ENCODE measurements at regions not wholly inside any gene's neighbourhood (a gene's known extent, or its start where the extent isn't known, plus 50 kb on each side); places are given as distances from the start of the nearest gene placed in this dataset.

DNA sequence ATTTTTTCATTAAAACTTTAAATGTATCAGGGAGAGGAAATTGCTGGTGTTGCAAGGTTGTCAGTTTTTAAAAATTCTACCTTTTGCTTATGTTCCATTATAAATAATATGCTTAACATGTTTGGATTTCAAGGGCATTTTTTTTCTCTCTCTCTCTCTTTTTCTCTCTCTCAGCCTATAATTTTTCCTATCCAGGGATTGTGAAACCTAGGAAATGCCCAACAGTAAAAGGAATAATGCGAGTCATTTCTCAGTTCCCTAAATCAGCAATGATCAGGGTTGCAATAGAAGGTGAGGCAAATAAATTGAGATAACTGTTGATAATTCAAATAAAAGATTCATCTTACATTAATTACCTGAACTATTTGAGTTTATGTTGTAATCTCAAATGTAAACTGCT, 53.2 kb upstream of the IFNGR1 start:
- FAIRE-seq (no peak), DNase-seq (ENCODE audit: low read depth) (no peak)
- peaks cover 7% of the 10 kb centered on the region for H3K4me1 Mint-ChIP-seq (ENCODE audit: low read depth, unreplicated experiment)
- H3K4me2 ChIP-seq (ENCODE audit: low read length) = no peak overlapping the region
- no peak overlapping the region for H3K4me3 ChIP-seq (ENCODE audit: insufficient read depth, low read depth, low read length)
- H3K27me3 ChIP-seq (ENCODE audit: insufficient read depth, low read length) = peaks cover 12% of the 10 kb centered on the region
- H3K4me1 ChIP-seq (ENCODE audit: insufficient read depth, low read length) = no peaks in the 10 kb centered on the region
- no peak overlapping the region for H3K9ac ChIP-seq (ENCODE audit: low read length)
- no peaks in the 10 kb centered on the region for H3K9me3 ChIP-seq (ENCODE audit: insufficient read depth, low read depth, low read length)
- no peak overlapping the region for H2AFZ ChIP-seq (ENCODE audit: low read depth, low read length)
- H3K9me3 Mint-ChIP-seq (ENCODE audit: unreplicated experiment) = no peaks in the 10 kb centered on the region
- no peak overlapping the region for H3K27ac Mint-ChIP-seq (ENCODE audit: unreplicated experiment)
- no peak overlapping the region for H3K4me3 Mint-ChIP-seq (ENCODE audit: unreplicated experiment)
- no peaks in the 10 kb centered on the region for H3K36me3 ChIP-seq (ENCODE audit: insufficient read depth, low read length)
- no peaks in the 10 kb centered on the region for H3K79me2 ChIP-seq (ENCODE audit: insufficient read depth, low read length)
- no peaks in the 10 kb centered on the region for H4K20me1 ChIP-seq (ENCODE audit: insufficient read depth, low read length)
- H3K36me3 Mint-ChIP-seq (ENCODE audit: low read depth, unreplicated experiment) = no peaks in the 10 kb centered on the region
- no peak overlapping the region for H3K27ac ChIP-seq (ENCODE audit: low read depth, low read length)
- H3K27me3 Mint-ChIP-seq (ENCODE audit: low read depth, unreplicated experiment) = no peaks in the 10 kb centered on the region
- no peak for TF ChIP-seq EZH2 (IDR thresholded peaks at IDR 0.05; ENCODE audit: insufficient read depth, low read length)
- TF ChIP-seq, protein P1, sequence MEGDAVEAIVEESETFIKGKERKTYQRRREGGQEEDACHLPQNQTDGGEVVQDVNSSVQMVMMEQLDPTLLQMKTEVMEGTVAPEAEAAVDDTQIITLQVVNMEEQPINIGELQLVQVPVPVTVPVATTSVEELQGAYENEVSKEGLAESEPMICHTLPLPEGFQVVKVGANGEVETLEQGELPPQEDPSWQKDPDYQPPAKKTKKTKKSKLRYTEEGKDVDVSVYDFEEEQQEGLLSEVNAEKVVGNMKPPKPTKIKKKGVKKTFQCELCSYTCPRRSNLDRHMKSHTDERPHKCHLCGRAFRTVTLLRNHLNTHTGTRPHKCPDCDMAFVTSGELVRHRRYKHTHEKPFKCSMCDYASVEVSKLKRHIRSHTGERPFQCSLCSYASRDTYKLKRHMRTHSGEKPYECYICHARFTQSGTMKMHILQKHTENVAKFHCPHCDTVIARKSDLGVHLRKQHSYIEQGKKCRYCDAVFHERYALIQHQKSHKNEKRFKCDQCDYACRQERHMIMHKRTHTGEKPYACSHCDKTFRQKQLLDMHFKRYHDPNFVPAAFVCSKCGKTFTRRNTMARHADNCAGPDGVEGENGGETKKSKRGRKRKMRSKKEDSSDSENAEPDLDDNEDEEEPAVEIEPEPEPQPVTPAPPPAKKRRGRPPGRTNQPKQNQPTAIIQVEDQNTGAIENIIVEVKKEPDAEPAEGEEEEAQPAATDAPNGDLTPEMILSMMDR (IDR thresholded peaks at IDR 0.05; ENCODE audit: insufficient read depth, low read depth, low read length) = no peak

DNA sequence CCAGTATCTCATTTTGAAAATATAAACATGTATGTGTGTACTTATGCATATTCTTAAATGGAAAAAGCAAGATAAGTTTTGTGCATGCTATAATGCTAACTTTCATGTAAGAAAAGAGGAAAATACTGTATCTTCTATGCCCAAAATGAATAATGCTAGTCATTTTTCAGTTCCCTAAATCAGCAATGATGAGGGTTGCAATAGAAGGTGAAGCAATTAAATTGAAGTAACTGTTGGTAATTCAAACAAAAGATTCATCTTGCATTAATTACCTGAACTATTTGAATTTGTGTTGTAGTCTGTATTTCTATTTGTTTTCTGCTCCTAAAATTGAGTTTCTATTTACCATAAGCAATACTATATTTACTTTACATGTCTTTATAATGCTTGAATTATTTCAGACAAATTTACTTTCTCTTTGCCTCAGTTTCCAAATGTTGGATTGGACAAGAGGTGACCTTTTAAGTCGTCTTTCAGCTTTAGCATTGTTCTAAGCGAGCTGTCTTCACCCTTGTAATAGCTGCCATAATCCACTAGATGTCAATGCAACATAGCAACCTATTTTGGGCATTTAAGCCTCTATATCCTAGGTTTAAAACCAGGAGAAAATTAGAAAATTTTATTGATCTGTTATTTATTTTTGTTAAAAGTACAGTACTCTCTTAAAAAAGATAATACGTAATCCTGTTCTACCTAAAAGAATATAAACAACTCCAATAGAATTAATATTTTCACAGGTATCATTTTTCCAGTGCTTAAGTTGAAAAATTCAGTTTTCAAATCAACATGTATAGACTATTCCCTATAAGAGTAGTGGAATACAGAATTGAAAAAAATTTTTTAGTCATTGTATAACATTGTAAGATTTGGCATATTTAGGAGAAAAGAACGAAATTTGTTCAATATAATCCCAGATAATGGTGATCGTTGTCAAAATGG, 52.3 kb upstream of the IFNGR1 start:
- TF ChIP-seq EZH2 (IDR thresholded peaks at IDR 0.05; ENCODE audit: insufficient read depth, low read length) = no peak
- TF ChIP-seq, protein P1 (IDR thresholded peaks at IDR 0.05; ENCODE audit: insufficient read depth, low read depth, low read length) = peak; percentile 93
- no peak overlapping the region for H3K9ac ChIP-seq (ENCODE audit: low read length)
- Mint-ChIP-seq H3K27ac (ENCODE audit: unreplicated experiment) (no peak overlapping the region), H3K36me3 (ENCODE audit: low read depth, unreplicated experiment) (no peaks in the 10 kb centered on the region), H3K4me1 (ENCODE audit: low read depth, unreplicated experiment) (peaks cover 4% of the 10 kb centered on the region), H3K4me3 (ENCODE audit: unreplicated experiment) (no peak overlapping the region), H3K27me3 (ENCODE audit: low read depth, unreplicated experiment) (no peaks in the 10 kb centered on the region), H3K9me3 (ENCODE audit: unreplicated experiment) (no peaks in the 10 kb centered on the region)
- H4K20me1 ChIP-seq (ENCODE audit: insufficient read depth, low read length) = no peaks in the 10 kb centered on the region
- FAIRE-seq = peak; percentile 34
- H3K27ac ChIP-seq (ENCODE audit: low read depth, low read length) = no peak overlapping the region
- peak; percentile 19 for DNase-seq (ENCODE audit: low read depth)
- H3K4me1 ChIP-seq (ENCODE audit: insufficient read depth, low read length) = no peaks in the 10 kb centered on the region
- H3K36me3 ChIP-seq (ENCODE audit: insufficient read depth, low read length) = no peaks in the 10 kb centered on the region
- no peaks in the 10 kb centered on the region for H3K79me2 ChIP-seq (ENCODE audit: insufficient read depth, low read length)
- H2AFZ ChIP-seq (ENCODE audit: low read depth, low read length) = no peak overlapping the region
- no peaks in the 10 kb centered on the region for H3K9me3 ChIP-seq (ENCODE audit: insufficient read depth, low read depth, low read length)
- no peak overlapping the region for H3K4me3 ChIP-seq (ENCODE audit: insufficient read depth, low read depth, low read length)
- peaks cover 12% of the 10 kb centered on the region for H3K27me3 ChIP-seq (ENCODE audit: insufficient read depth, low read length)
- H3K4me2 ChIP-seq (ENCODE audit: low read length) = no peak overlapping the region

DNA sequence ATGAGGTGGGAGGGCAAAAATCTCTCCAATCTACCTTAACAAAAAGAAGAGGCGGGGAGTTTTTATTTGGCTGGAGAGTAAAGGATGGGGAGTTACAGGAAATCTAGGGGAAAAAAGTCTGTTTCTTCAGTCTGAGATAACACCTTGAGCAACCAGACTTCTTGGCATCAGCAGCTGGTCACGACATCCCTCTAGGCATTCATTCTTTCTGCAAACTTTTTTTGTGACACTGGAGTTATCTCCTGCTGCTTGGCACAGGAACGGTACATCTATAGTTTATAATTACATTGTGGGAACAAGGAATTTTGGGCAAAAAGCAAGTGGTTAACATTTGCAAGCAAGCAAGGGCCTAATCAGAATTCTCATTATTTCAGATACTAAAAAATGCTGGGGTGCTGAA, 50.6 kb upstream of the IFNGR1 start:
- no peaks in the 10 kb centered on the region for H4K20me1 ChIP-seq (ENCODE audit: insufficient read depth, low read length)
- Mint-ChIP-seq H3K4me3 (ENCODE audit: unreplicated experiment) (no peak overlapping the region), H3K27ac (ENCODE audit: unreplicated experiment) (no peak overlapping the region), H3K4me1 (ENCODE audit: low read depth, unreplicated experiment) (peaks cover 10% of the 10 kb centered on the region), H3K36me3 (ENCODE audit: low read depth, unreplicated experiment) (no peaks in the 10 kb centered on the region), H3K27me3 (ENCODE audit: low read depth, unreplicated experiment) (no peaks in the 10 kb centered on the region), H3K9me3 (ENCODE audit: unreplicated experiment) (peaks cover 3% of the 10 kb centered on the region)
- no peak for DNase-seq (ENCODE audit: low read depth)
- no peak overlapping the region for H3K4me2 ChIP-seq (ENCODE audit: low read length)
- TF ChIP-seq, protein P1 (IDR thresholded peaks at IDR 0.05; ENCODE audit: insufficient read depth, low read depth, low read length) = no peak
- TF ChIP-seq EZH2 (IDR thresholded peaks at IDR 0.05; ENCODE audit: insufficient read depth, low read length) = no peak
- no peak for FAIRE-seq
- peaks cover 14% of the 10 kb centered on the region for H3K27me3 ChIP-seq (ENCODE audit: insufficient read depth, low read length)
- H3K4me1 ChIP-seq (ENCODE audit: insufficient read depth, low read length) = no peaks in the 10 kb centered on the region
- no peaks in the 10 kb centered on the region for H3K36me3 ChIP-seq (ENCODE audit: insufficient read depth, low read length)
- H2AFZ ChIP-seq (ENCODE audit: low read depth, low read length) = no peak overlapping the region
- no peak overlapping the region for H3K9ac ChIP-seq (ENCODE audit: low read length)
- H3K79me2 ChIP-seq (ENCODE audit: insufficient read depth, low read length) = no peaks in the 10 kb centered on the region
- H3K4me3 ChIP-seq (ENCODE audit: insufficient read depth, low read depth, low read length) = no peak overlapping the region
- no peaks in the 10 kb centered on the region for H3K9me3 ChIP-seq (ENCODE audit: insufficient read depth, low read depth, low read length)
- no peak overlapping the region for H3K27ac ChIP-seq (ENCODE audit: low read depth, low read length)
